ENCODE measurements at regions not wholly inside any gene's neighbourhood (a gene's known extent, or its start where the extent isn't known, plus 50 kb on each side); places are given as distances from the start of the nearest gene placed in this dataset.

GRCh38 chr5:108678091-108678490, 69.6 kb upstream of the FER start:
- no peak for TF ChIP-seq ZFX (IDR thresholded peaks at IDR 0.05; ENCODE audit: borderline replicate concordance)
- no peak for TF ChIP-seq CTCF (IDR thresholded peaks at IDR 0.05)
- no peak overlapping the region for H3K27ac ChIP-seq

GRCh38 chr5:108675736-108676135, 72.0 kb upstream of the FER start:
- TF ChIP-seq ZFX (IDR thresholded peaks at IDR 0.05; ENCODE audit: borderline replicate concordance) = no peak
- no peak for TF ChIP-seq CTCF (IDR thresholded peaks at IDR 0.05)
- no peak overlapping the region for H3K27ac ChIP-seq

GRCh38 chr5:108672639-108673038, 75.1 kb upstream of the FER start:
- H3K27ac ChIP-seq = no peak overlapping the region
- no peak for TF ChIP-seq CTCF (IDR thresholded peaks at IDR 0.05)
- TF ChIP-seq ZFX (IDR thresholded peaks at IDR 0.05; ENCODE audit: borderline replicate concordance) = no peak

- H3K27ac ChIP-seq = no peak overlapping the region
- TF ChIP-seq ZFX (IDR thresholded peaks at IDR 0.05; ENCODE audit: borderline replicate concordance) (no peak), CTCF (IDR thresholded peaks at IDR 0.05) (no peak)
Measured at GRCh38 chr5:108670591-108671289, 77.0 kb upstream of the FER start.

- TF ChIP-seq CTCF (IDR thresholded peaks at IDR 0.05) (no peak), ZFX (IDR thresholded peaks at IDR 0.05; ENCODE audit: borderline replicate concordance) (no peak)
Measured at GRCh38 chr5:108669462-108669861, 78.2 kb upstream of the FER start.

GRCh38 chr5:108661590-108662219, 86.0 kb upstream of the FER start:
- no peak overlapping the region for H3K27ac ChIP-seq
- TF ChIP-seq CTCF (IDR thresholded peaks at IDR 0.05) (no peak), ZFX (IDR thresholded peaks at IDR 0.05; ENCODE audit: borderline replicate concordance) (no peak)

More at GRCh38 chr5:108669462-108669861, 78.2 kb upstream of the FER start:
- no peak overlapping the region for H3K27ac ChIP-seq

GRCh38 chr5:108661024-108661423, 86.7 kb upstream of the FER start:
- TF ChIP-seq ZFX (IDR thresholded peaks at IDR 0.05; ENCODE audit: borderline replicate concordance) = no peak
- TF ChIP-seq CTCF (IDR thresholded peaks at IDR 0.05) = no peak
- no peak overlapping the region for H3K27ac ChIP-seq

Data from 22Rv1 (cell line).